HG03378 (cell line): ENCODE measurements at regions not wholly inside any gene's neighbourhood (a gene's known extent, or its start where the extent isn't known, plus 50 kb on each side); places are given as distances from the start of the nearest gene placed in this dataset.
"Not testable (repeated sequence)": the region's sequence is repeated elsewhere in the genome, so short reads cannot be mapped to it uniquely, and the experiment has no call there.

Experiments
- ATAC-seq: cut with Tn5 transposase; IDR thresholded peaks from one replicate; pipeline ENCODE4 v1.9.1; 2021; ENCODE audit warnings: mild to moderate bottlenecking, moderate library complexity; ENCODE audit not compliant: unreplicated experiment

DNA sequence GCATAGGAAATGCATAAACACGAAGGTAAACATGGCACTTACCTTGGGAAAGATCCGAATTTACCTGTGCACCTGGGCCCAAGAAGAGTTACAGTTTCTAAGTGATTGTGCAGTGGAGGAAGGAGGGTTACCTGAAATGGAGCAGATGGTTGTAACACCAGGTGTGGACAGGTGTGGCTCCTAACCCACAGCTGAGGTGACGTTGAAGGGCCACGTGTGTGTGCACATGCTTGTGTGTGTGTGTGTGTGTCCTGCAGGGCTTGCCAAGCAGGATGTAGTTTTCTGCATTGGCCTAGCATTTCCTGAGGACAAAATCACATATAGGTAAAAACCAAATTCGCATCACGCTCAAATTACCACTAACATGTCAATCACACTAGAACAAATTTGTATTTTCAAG, 240.8 kb downstream of the ANKRD60 start:
- no peak for ATAC-seq

DNA sequence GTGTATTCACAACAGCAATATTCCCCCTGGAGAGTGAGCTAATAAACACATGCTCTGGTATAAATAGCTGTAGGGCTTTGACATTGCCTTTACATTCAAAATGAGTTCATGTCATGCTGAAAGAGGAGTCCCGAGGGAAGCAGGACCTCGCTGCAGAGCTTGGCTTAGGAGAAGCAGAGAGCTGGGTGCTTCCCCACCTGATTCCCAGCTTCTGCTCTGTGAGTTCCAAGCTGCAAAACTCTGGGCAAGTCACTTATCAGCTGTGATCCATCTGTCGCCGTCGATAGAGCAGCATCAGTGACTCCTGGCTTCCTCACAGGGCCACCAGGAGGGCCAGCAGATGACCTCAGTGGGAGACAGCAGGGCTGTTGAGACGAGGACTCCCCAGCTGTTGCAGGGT, 241.8 kb downstream of the ANKRD60 start:
- no peak for ATAC-seq

DNA sequence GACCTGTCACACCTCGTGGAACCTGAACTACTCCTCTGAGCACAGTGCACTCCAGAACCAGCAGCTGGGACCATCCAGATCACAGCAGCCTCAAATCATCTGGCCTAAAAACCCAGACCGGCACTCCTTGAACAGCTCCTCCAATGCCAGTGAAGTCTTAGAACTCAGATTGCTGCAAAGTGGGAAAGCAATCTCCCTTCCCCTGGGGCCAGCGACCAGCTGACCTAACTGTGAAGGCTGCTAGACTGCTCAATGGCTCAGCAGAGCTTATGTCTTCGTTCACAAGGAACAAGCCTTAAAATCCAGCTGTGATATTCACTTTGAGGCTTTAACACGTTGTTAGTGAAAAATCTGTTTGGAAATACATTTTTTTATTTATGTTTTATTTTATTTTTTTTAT, 243.2 kb downstream of the ANKRD60 start:
- no peak for ATAC-seq

DNA sequence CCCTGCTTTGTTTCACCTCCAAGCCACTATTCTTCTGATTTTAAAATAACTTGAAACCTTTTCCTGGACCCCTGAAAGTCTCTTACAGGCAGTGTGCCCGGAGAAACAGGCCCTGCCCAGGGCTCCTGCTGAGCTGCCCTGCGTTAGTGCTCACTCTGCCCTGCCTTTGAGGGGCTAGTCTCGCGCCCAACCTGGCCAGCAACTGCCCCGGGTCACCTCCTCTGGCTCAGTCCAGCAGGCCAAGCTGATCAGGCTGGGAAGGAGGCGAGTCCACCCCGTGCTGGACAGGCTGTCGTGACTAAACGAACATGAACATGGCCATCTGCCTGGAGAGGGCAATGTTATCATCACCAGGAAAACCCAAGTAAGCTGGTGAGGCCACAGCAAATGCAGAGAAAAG, 245.4 kb downstream of the ANKRD60 start:
- no peak for ATAC-seq

DNA sequence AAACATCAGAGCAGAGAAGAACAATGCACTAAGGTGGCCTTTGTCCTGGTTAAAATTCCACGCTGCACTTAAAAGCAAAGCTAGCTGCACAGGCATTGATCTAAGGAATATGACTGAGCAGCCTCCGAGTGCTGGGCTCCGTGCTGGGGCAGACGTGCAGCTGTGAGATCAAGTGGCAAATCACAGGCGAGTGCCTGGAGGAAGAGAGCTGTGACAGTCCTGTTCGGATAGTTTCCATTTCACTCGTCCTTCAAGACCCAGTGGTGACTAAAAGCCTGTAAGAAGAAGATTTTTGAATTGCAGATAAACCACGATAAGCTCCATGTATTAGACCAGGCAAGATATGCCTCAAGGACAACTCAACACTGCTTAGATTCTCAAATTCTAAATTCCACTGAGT, 247.9 kb downstream of the ANKRD60 start:
- ATAC-seq, result no peak

DNA sequence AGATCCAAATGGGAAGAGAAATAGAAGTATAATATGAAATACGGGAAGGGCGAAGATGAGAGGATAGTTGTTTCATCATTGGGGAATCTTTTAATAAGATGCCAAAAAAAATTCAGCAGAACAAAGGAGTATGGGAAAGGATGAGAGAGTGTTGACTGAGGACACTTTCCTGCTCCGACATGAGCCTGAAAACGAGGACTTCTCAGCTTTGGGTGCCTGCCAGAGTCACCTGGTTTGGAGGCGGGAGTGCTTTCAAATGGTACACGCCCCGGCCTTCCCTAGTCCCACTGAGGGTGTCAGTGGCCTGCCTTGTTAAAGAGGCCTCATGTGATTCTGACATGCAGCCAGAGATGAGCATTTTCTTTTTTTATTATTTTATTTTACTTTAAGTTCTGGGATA, 250.9 kb downstream of the ANKRD60 start:
- ATAC-seq, result no peak

DNA sequence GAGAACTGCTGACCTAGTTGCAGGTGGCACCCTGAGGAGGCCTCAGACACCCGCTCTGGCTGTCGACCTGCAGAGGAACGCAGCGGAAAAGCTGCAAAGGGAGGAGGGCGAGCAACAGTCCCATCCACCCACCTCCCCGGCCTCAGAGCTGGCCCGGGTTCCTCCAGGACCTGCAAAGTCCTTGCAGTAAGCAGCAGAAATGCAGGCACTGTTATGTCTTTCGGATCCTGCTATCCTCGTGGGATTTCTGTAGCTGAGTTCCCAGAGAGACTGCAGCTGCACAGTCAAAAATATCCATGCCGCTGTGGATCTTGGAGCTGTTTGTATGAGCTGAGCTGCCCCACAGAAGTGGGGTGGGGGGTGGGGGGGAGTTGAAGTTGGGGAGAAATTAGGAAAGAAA, 251.3 kb downstream of the ANKRD60 start:
- no peak for ATAC-seq

DNA sequence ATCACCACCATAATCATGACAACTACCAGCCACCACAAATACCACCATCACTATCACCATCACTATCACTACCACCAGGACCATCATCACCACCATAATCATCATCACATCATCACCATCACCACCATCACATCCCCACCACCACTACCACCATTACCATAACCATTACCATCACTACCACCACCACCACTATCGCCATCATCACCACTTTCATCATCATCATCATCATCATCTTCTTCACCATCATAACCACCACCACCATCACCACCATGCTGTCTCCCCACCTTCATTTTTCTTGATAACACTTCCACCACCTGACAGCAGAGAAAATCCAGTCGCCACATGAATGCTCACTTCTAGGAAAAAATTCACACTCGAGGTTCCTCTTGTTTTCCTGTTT, 253.6 kb downstream of the ANKRD60 start:
- no peak for ATAC-seq

DNA sequence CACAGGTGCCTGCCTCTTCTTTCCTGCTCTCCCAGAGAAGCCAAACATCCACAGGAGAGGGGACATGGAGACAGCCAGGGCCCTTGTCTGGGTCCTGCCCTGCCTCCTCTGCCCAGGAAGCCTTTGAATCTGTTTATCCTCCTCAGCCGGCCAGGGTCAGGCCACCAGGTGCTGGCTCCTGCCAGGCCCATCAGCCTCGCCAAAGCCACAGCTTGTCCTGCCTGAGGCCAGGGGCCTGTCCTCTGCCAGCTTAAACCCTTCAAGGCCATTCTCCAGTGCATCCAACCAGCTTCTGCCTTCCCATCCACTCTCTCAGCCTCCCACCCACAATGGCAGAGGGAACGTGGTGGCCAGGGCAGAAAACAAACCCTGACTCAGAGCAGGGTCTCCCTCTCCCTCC, 254.6 kb downstream of the ANKRD60 start:
- ATAC-seq, result no peak

DNA sequence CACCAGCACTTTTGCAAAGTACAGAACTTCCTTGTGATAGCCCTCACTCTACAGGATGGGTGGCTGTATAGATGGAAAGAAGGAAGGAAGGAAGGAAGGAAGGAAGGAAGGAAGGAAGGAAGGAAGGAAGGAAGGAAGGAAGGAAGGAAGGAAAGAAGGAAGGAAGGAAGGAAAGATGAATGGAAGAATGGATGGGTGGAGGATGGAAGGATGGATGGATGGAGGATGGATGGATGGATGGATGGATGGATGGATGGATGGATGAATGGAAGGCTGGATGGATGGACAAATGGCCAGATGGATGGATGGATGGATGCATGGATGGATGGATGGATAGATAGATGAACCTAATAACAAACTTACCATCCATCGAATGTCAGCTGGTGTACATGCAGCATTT, 256.9 kb downstream of the ANKRD60 start:
- not testable (repeated sequence) for ATAC-seq

DNA sequence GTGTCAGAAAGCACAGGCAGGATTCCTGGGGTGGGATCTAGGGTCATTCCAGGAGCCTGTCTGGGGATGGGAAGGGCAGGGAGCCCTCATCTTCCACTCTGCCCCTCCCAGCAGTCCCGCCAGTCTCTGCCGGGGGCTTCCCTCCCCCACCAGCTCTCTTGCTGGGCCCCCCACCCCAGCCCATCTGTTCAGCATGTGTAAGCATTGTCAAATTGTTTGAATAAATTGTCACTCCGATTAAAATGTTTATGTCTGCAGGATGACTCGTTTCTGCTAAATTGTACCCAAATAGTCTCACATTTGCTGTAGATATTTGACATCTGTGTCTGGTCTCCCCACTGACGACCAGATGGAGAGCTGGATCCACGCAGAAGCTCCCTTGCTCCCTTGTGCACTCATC, 257.6 kb downstream of the ANKRD60 start:
- ATAC-seq, result no peak

DNA sequence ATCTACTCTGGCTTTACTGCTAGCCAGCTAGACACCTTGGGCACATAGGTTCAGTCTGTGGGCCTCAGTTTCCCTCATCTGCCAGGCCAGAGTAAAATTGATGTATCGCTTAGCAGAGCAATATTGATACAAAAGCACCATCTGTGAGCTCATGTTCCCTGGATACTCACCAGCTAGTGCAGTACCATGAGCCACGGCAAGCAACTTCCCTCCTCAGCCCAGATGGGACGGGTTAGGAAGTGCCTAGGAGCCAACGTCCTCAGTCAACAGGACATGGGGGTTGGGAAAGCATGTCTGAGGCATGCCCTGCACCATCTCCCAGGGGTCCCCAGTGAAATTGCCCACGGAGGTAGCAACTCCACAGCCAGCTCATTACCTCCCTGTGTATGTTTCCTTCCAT, 258.3 kb downstream of the ANKRD60 start:
- no peak for ATAC-seq

DNA sequence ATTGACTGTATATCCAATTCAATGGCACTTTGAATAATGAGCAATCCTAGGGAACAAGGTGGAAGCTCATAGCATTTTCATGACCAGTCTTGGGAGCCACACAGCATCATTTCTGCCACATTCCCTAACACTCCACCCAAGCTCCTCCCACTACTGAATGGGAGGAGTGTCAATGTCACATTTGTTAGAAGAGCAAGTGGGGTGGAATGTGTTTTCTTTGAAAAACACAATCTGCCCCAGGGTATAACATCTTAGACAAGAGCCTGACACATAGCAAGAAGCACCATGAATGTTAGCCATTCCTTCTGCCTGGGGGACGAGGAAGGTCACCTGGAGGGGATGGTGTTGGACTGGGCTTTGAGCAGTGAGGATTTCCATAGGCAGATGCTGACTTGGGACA, 258.3 kb upstream of the PMEPA1 start:
- no peak for ATAC-seq

DNA sequence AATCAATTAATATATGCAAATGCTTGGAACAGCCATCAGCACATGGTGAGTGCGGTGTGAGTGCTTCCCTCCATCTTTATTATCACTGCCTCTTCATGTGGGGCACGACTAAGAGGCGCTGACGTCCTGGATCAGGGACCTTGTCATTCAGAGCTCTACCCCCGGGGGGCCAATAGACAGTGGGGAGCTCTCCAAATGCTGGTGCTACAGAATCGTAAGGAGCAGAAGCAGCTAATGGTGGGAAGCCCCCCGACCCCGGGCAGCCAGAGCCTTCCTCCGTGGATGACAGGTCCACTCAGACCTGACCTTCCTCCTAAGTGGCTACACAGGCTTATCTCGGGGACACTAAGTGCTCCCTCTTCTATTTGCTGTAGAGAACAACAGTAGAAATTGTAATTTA, 257.5 kb upstream of the PMEPA1 start:
- ATAC-seq, result no peak

DNA sequence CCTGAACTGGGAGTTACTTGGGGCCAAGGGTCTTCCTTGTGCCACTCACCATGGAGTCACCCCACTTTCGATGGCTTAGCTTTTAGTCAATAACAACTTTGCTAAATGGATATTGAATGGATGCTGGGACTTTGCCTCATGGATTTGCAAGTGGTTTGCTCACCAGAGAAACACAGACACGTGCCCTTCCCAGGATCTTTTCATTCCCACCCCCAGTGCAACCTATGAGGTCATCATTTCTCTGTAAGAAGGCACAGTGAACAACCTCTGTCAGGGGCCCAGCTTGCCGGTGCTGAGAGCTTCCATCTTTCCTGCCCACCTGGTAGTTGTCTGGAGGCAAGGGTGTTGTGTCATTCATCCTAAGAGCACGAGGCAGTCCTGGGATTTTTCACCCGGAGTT, 256.8 kb upstream of the PMEPA1 start:
- no peak for ATAC-seq

DNA sequence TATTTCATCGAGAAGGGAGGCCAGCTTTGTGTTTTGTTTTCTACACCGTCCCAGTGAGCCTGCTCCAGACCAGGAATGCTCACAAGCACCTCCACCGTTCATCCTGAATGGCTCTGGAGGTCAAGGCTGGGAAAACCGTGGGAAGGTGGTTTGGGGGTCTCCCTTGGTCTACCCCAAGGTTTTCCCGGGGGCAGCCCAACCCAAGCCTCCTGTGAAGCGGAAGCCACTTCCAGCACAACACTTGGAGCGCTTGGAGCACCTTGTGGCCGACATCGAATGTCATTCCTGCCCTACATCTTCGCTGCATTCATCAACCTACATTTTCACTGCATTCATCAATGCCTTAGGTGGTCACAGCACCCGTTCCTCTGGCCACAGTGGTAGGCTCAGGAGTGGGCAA, 255.6 kb upstream of the PMEPA1 start:
- no peak for ATAC-seq

DNA sequence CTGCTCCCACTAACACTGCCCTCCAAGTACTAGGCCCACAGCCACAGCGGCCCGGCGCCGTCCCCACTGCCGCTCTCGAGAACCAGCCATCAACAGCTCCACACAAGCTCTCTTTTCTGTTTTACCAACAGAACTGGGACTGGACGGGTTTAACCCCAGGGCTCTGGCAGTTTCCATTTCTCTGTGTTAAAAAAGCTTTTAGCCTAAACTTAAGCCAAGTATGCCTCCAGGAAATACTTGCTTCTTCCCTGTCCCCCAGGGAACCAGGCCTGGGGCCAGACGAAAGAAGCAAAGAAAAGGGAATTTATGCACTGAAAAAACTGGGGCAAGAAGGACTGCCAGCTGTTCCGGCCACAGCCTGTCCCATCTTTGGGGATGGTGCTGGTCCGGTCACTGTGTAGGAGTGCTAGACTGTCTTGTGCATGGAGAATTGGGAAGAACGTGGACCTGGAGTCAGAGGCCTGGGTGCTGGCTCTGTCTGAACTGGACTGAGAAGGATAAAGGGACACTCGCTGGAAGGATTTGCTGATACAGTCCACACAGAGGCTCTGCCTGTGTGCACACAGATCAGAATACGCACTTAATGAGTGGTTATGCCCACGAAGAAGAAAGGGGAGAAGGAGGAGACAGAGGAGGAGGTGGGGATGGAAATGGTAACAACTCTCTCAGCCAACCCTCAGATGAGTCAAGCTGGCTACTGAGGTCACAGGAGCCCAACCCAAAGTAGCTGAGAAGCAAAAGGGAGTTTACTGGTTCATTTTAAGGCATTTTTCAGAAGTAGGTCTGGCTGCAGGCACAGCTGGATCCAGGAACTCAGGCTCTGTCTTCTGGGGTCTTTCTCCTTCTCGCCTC, 254.4 kb upstream of the PMEPA1 start:
- no peak for ATAC-seq

DNA sequence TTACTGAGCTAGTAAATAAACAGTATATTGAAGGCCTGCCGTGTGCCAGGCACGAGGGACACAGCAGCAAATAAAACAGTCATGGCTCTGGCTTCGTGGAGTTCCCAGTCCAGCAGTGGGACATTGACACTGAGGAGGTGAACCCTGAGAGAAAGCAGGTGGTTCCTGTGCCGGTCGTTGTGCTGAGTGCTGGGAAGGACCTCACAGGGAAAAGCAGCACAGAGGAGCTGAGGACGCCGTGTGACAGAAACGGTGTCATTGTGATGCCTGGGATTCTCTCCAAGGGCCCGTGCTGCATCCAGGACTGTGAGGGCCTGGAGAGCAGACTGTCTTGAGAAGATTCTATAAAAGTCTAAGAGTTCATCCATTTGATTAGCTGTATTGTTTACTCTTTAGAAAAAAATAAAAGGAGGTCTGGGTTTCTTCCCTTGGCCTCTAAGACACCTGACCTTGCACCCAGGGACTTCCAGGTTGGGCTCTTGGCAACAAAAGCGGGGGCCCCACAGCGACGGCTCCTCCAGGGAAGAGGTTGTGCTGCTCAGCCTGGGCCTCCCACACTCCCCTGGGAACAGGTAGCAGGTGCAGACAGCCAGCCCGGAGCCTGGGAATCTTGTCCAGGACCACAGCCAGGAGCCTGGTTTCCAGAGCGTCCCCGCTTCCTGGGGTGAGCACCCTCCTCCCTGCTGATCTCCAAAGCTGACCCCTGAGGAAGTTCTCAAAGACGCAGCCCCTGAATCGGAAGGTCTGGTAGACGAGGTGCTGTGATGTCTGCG, 251.2 kb upstream of the PMEPA1 start:
- ATAC-seq, result no peak

DNA sequence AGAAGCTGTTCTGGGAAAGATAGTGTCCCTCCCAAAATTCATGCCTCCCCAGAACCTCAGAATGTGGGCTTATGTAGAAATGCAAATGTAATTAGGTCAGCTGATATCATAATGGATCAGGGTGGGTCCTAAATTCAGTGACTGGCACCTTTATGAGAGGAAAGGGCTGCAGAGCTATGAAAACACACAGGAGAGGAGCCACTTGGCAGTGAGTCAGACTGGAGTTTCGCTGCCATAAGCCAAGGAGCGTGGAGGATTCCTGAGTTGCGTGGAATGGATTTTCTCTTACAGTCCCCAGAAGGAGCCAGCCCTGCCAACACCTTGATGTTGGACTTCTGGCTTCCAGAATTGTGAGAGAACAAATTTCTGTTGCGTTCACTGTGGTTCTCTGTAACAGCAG, 249.8 kb upstream of the PMEPA1 start:
- no peak for ATAC-seq

DNA sequence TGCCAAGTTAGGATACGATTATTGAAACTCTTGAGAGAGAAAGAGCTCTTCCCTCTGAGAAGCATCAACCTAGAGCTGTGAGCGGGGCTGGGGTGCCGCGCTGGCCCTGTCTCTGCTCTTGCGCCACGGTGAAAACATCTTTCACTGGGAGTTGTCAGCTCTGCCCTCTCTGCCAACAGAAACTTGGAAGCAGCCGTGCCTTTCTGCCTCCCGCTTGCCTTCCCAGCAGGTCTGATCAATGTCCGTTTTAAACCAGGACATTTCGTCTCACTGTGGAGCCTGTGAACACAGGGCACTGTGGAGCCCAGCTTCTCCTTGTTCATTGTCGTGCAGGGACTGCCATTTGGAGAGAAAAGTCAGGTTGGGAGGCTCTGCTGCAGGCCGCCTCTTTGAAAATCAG, 249.2 kb upstream of the PMEPA1 start:
- ATAC-seq, result no peak

DNA sequence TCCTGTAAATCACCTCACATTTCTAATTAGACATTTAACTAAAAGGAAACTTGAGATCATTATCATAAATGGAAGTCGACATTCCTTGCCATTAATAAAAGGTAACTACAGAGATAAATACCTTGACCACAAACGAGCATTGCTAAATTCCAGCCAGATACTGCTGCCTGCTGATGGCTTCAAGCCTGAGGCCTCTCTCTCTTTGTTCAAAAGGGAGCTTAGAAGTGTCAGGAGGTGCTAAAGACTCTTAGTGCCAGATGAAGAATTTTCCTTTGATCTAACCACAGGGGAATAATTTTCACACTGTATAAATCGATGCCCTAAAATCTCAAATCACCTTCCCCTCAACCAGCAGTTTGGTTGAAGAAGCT, 248.2 kb upstream of the PMEPA1 start:
- no peak for ATAC-seq

DNA sequence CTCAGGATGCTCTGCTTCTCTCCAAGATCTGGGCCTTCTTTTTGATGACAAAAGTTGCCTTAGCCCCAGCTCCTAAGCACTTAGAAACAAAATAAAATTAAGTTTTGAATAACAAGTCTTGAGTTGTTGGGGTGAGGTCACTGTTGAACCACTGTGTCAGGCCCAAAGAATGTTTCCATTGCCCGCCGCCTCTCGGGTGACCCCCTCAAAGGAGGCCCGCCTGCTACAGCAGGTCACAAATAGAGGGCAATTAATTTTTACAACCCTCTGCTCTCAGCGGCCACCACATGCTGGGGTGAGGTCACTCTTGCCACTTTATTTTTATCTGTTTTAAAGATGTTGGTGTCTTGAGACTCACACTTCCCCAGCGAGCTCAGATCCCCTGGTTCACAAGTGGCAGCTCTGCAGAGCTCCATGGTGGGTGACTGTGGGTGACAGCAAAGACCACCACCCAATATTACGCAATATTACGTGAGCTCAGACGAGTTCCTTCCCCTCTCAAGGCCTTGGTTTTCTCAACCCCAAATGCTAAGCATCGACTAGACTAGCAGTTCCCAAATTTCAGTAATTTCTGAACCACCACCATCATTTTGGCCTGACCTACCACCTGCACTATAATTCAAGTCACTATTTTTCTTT, 247.7 kb upstream of the PMEPA1 start:
- no peak for ATAC-seq
